ENCODE measurements at regions not wholly inside any gene's neighbourhood (a gene's known extent, or its start where the extent isn't known, plus 50 kb on each side); places are given as distances from the start of the nearest gene placed in this dataset.
"Not testable (repeated sequence)": the region's sequence is repeated elsewhere in the genome, so short reads cannot be mapped to it uniquely, and the experiment has no call there.

DNA sequence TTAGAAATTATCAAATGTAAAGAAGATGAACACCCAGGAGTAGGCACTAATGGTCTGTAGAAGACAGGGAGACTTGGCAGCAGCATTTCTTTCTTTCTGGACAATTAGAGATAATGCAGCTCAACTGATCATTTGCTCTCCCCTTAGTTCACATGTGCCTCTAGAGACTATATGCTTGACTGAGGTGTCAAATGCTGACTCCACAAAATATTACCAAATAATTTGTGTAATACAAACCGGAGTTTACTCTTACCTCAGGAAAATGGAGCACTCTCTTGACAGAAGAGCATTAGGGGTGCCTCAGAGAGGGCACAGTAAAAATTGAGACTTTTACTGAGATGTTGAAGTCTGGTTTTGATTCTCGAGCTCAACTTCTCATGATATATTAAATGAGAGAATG is 131.8 kb downstream of the ATP6V1G3 start:
- no peak for DNase-seq

- not testable (repeated sequence) for DNase-seq
These were observed 135.8 kb downstream of the ATP6V1G3 start for GRCh38 chr1:198404632-198405031.

DNA sequence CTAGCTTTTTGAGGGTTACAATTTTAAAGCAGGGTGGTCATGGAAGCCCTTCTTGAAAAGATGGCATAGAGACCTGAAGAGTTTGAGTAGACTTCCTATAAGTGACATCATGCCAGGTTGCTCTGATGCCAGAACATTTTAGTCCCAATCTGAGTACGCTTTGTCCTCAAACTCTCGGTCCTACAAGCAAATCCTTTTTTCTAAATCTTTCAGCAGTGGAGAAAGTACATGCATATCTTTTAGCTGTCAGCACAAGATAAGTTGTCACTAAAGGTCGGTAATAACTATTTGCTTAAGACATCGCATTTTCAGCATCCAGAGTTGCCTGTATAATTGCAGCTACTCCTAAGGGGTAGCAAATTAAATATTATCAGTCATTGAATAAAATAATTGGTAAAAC is 140.4 kb downstream of the ATP6V1G3 start:
- DNase-seq, result no peak

DNA sequence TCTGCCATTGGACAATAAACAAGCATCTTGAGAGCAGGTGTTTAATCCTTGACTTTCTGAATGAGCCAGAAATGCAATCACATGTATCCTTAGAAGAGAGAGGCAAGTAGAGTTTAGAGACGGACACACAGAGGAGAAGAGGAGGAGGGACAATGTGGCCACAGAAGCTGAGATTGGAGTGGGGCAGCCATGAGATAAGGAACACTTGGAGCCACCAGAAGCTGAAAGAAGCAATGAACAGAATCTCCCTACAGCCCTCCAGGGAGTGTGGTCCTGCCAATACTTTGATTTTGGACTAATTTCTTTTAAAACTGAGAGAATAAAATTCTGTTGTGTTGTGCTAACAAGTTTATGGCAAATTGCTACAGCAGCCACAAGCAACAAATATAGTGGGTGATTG is 141.0 kb downstream of the ATP6V1G3 start:
- no peak for DNase-seq

- DNase-seq, result no peak
These were observed 143.2 kb downstream of the ATP6V1G3 start for GRCh38 chr1:198397208-198397808.

DNA sequence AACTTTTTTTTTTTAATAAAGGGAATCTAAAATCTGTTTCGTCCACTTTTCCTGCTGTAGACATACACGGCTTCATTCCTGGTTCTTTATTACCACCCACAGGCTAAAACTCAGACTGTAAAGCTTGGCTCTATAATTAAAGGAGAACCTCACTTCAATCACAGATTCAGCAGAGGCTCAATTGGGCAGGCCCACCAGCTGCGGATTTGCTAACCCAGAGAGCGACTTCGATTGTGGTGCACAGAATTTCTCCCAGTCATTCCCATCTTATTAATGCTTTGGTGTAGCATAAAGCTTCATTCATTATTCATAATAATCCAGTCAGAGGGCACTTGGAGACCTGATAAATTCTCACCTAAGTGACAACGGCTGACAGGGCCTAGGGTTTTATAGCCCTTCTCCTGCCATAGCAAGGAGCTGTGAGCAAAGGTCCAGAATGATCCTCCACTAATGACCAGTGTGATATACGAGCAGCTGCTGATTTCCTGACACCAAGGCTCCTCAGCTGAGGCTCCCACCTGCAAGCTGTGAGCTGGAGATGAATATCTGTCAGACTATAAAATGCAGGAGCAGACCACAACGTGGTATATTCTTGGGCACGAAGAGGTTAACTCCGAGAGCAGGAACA is 149.0 kb downstream of the ATP6V1G3 start:
- DNase-seq, result no peak

- no peak for DNase-seq
These were observed 152.9 kb downstream of the ATP6V1G3 start for GRCh38 chr1:198387587-198387986.

- DNase-seq, result no peak
These were observed 160.2 kb downstream of the ATP6V1G3 start for GRCh38 chr1:198380275-198380674.

DNA sequence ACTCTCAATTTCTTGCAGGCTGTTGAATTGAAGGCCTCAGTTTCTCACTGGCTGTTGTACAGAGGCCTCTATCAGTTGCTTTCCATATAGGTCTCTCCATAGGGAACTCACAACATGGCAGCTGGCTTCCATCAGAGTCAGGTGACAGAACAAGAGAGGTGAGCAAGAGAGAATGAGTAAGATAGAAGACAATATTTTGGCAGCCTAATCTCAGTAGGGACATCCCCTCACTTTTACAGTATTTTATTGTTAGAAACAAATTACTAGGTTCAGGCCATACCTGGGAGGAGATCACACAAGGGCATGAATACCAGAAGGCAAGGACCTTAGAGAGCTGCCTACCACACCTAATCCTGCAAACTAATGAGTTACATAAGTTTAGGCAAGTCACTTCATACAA is 162.8 kb downstream of the ATP6V1G3 start:
- DNase-seq, result no peak

- no peak for DNase-seq
These were observed 166.2 kb downstream of the ATP6V1G3 start for GRCh38 chr1:198374288-198374687.

- DNase-seq, result no peak
These were observed 167.1 kb downstream of the ATP6V1G3 start for GRCh38 chr1:198373376-198373775.
